Left cardiac atrium (tissue), 4 donors: ENCODE measurements at regions not wholly inside any gene's neighbourhood (a gene's known extent, or its start where the extent isn't known, plus 50 kb on each side); places are given as distances from the start of the nearest gene placed in this dataset.
A peak's percentile ranks its signal among the peaks of the same experiment; 100 is the strongest.

Experiments used
- ATAC-seq, 2 donors: fragments of 200-7000 bp; cut with Tn5 transposase; one replicate each; pipeline ENCODE4 v1.9.1; 2020; ENCODE audit warnings: mild to moderate bottlenecking in 2 of 2, moderate library complexity in 2 of 2
- DNase-seq: peaks from one replicate; pipeline ENCODE4 v3.0.0-alpha.2; 2020
- intact Hi-C, 2 donors: fragments of 100-400 bp; cut with DNase I; formaldehyde crosslinking; loops; one replicate each; pipeline versions ENCODE4 v1.14.1 to v1.15.1; 2022 to 2023
- donor health status: DM: no; HTN: yes; CAD: no.
- donor health status: DM: no; HTN: yes; CAD: no; lungs with severe emphysema.
- donor health status: DM: yes; HTN: yes; CAD: no.
- donor health status: Dilated cardiomyopathy.

GRCh38 chr7:73977619-73978618 is 50.1 kb upstream of the ELN start:
- no peak for DNase-seq
- ATAC-seq: peak in 1 of 2 donors; percentile 44
- intact Hi-C loops: no loop called here
